SU-DHL-6 (cell line): ENCODE measurements at regions not wholly inside any gene's neighbourhood (a gene's known extent, or its start where the extent isn't known, plus 50 kb on each side); places are given as distances from the start of the nearest gene placed in this dataset.

Experiments
- CTCF ChIP-seq: fragments of 200-600 bp; sonication (generic); IDR thresholded peaks from one replicate; pipeline ENCODE4 v1.5.1; 2017; ENCODE audit warnings: antibody characterized with exemption, mild to moderate bottlenecking, low read length, moderate library complexity; ENCODE audit not compliant: insufficient read depth, poor library complexity, severe bottlenecking
- EZH2phosphoT487 ChIP-seq: fragments of 200-600 bp; sonication (generic), shearing (Covaris generic); conservative IDR thresholded peaks from 2 replicates; pipeline ENCODE4 v1.6.1; 2018; ENCODE audit warnings: mild to moderate bottlenecking, antibody characterized with exemption, low read length, moderate library complexity, mixed read lengths

GRCh38 chr5:29193972-29194371 lies 1999.5 kb upstream of the CDH6 start:
- TF ChIP-seq CTCF, result no peak
- no peak for TF ChIP-seq EZH2phosphoT487
